ENCODE measurements at regions not wholly inside any gene's neighbourhood (a gene's known extent, or its start where the extent isn't known, plus 50 kb on each side); places are given as distances from the start of the nearest gene placed in this dataset.

- no peak for TF ChIP-seq CTCF (IDR thresholded peaks at IDR 0.05)
- TF ChIP-seq POLR2A (IDR thresholded peaks at IDR 0.05): no peak
Observed at GRCh38 chr19:32238076-32238475, 107.3 kb upstream of the ZNF507 start.
